ENCODE measurements at regions not wholly inside any gene's neighbourhood (a gene's known extent, or its start where the extent isn't known, plus 50 kb on each side); places are given as distances from the start of the nearest gene placed in this dataset.

DNA sequence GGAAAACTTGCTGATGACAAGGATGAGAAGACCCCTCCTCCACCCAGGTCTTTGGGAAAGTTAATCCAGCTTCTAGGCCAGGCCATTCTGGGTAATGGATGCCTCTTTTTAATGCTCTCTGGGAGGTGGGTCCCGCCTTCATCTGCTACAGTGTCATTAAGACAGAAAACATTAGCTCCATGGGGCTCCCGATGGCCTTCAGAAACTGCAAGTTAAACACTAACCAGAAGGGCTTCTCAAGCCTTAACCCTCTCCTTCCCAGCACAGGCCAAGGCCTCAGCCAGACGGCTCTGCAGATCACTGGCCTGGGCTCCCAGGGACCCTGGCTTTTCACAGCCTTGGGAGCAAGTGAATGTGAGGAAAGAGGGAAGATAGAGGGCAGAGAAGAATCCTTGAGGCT, 364.9 kb downstream of the MATN1 start:
- TF ChIP-seq, protein P1, sequence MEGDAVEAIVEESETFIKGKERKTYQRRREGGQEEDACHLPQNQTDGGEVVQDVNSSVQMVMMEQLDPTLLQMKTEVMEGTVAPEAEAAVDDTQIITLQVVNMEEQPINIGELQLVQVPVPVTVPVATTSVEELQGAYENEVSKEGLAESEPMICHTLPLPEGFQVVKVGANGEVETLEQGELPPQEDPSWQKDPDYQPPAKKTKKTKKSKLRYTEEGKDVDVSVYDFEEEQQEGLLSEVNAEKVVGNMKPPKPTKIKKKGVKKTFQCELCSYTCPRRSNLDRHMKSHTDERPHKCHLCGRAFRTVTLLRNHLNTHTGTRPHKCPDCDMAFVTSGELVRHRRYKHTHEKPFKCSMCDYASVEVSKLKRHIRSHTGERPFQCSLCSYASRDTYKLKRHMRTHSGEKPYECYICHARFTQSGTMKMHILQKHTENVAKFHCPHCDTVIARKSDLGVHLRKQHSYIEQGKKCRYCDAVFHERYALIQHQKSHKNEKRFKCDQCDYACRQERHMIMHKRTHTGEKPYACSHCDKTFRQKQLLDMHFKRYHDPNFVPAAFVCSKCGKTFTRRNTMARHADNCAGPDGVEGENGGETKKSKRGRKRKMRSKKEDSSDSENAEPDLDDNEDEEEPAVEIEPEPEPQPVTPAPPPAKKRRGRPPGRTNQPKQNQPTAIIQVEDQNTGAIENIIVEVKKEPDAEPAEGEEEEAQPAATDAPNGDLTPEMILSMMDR (IDR thresholded peaks at IDR 0.05): no peak
- TF ChIP-seq POLR2A (IDR thresholded peaks at IDR 0.05) (no peak), EP300 (IDR thresholded peaks at IDR 0.05) (no peak)
- 19 to 36% methylated on average over 3 of the region's 3 CpGs for WGBS, 2 donors
- Histone ChIP-seq H3K36me3 (no peaks in the 10 kb centered on the region), H3K4me1 (no peaks in the 10 kb centered on the region), H3K27ac (no peak overlapping the region), H3K4me3 (no peak overlapping the region), H3K27me3 (peaks cover 0 to 4% of the 10 kb centered on the region in 2 donors), H3K9me3 (no peaks in the 10 kb centered on the region)
- DNase-seq (ENCODE audit: low spot score in 2 of 2): no peak

DNA sequence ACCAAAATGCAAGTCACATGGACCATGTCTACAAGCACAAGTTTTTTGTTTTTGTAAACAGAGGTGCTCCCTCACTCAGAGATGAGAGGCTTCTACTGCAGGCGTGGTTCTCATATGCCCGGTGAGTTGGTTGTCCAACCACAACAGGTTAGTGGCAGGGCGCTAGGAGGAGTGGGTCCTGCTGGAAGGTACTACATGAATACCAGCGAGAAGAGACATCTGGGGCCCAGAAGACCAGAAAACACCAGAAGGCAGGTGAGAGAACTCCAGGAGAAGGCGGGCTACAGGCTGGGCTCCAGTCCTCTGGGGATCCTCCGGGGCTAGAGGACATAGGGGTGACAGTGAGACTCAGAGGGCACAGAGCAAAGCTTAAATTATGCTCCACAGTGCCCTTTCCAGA, 366.5 kb downstream of the MATN1 start:
- H3K27me3 ChIP-seq: peaks cover 0 to 4% of the 10 kb centered on the region in 2 donors
- TF ChIP-seq POLR2A (IDR thresholded peaks at IDR 0.05): no peak
- TF ChIP-seq EP300 (IDR thresholded peaks at IDR 0.05): no peak
- TF ChIP-seq, protein P1 (IDR thresholded peaks at IDR 0.05): no peak
- DNase-seq (ENCODE audit: low spot score in 2 of 2): no peak
- H3K4me3 ChIP-seq: no peak overlapping the region
- H3K36me3 ChIP-seq: no peaks in the 10 kb centered on the region
- no peaks in the 10 kb centered on the region for H3K9me3 ChIP-seq
- 87 to 90% methylated on average over 6 of the region's 6 CpGs for WGBS, 2 donors
- H3K4me1 ChIP-seq: no peaks in the 10 kb centered on the region
- H3K27ac ChIP-seq: no peak overlapping the region

DNA sequence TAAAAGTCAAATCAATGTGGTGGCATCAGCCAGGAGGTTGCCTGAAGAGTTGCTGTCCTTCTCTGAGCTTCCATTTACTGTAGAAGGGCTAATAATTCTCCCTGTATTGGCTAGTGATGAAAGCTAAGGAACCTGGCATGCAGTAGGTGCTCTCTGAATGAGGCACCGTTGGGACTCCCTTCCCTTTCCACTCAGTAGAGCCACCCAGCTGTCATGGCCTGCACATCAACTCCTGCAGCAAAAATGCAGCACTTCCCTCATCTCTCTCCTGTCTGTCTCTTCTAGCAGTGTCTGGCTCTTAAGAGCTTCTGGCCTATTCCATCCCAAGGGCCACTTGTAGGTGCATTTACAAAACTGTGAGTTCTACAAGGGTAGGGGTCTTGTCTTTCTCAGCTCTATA, 369.0 kb downstream of the MATN1 start:
- Histone ChIP-seq H3K36me3 (no peaks in the 10 kb centered on the region), H3K27ac (no peak overlapping the region), H3K9me3 (peaks cover 0 to 2% (median 0%) of the 10 kb centered on the region in 4 donors), H3K27me3 (no peaks in the 10 kb centered on the region), H3K4me3 (no peak overlapping the region), H3K4me1 (no peaks in the 10 kb centered on the region)
- WGBS, 2 donors: 0% methylated on average over 1 of the region's 1 CpG
- TF ChIP-seq, protein P1 (IDR thresholded peaks at IDR 0.05): no peak
- no peak for TF ChIP-seq POLR2A (IDR thresholded peaks at IDR 0.05)
- TF ChIP-seq EP300 (IDR thresholded peaks at IDR 0.05): no peak
- no peak for DNase-seq (ENCODE audit: low spot score in 2 of 2)

DNA sequence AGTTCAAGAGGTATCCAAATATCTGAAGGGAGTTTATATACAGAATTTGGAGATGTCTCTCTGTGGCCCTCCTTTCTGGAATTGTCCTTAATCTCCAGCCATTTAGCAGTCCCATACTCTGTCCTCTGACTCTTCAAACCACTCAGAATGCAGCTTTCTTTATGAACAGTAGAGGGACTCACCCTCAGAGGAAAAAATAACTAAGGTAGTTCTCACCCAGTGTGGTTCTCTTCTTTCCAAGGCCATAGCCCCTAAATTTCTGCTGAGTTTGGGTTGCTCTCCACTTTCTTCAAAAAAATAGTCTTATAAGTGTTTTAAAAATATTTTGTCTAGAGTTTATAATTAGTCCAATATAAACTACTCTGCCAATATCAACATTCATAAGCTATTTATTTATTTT, 369.7 kb downstream of the MATN1 start:
- H3K4me1 ChIP-seq: no peaks in the 10 kb centered on the region
- no peak overlapping the region for H3K27ac ChIP-seq
- peaks cover 0 to 8% (median 0%) of the 10 kb centered on the region in 4 donors for H3K9me3 ChIP-seq
- H3K36me3 ChIP-seq: no peaks in the 10 kb centered on the region
- no peaks in the 10 kb centered on the region for H3K27me3 ChIP-seq
- no peak for TF ChIP-seq POLR2A (IDR thresholded peaks at IDR 0.05)
- TF ChIP-seq EP300 (IDR thresholded peaks at IDR 0.05): no peak
- TF ChIP-seq, protein P1 (IDR thresholded peaks at IDR 0.05): no peak
- DNase-seq (ENCODE audit: low spot score in 2 of 2): no peak
- no peak overlapping the region for H3K4me3 ChIP-seq

DNA sequence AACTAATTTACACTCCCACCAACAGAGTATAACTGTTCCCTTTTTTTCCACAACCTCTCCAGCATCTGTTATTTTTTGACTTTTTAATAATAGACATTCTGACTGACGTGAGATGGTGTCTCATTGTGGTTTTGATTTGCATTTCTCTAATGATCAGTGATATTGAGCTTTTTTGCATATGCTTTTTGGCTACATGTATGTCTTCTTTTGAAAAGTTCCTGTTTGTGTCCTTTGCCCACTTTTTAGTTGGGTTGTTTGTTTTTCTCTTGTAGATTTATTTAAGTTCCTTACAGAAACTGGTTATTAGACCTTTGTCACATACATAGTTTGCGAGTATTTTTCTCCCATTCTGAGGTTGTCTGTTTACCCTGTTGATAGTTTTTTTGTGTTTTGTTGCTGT, 375.2 kb downstream of the MATN1 start:
- TF ChIP-seq, protein P1 (IDR thresholded peaks at IDR 0.05): no peak
- TF ChIP-seq POLR2A (IDR thresholded peaks at IDR 0.05) (no peak), EP300 (IDR thresholded peaks at IDR 0.05) (no peak)
- WGBS, 2 donors: 88 to 89% methylated on average over 2 of the region's 2 CpGs
- no peak for DNase-seq (ENCODE audit: low spot score in 2 of 2)
- Histone ChIP-seq H3K36me3 (no peaks in the 10 kb centered on the region), H3K4me3 (no peak overlapping the region), H3K4me1 (no peaks in the 10 kb centered on the region), H3K27me3 (peaks cover 0 to 13% of the 10 kb centered on the region in 2 donors), H3K27ac (no peak overlapping the region), H3K9me3 (peaks cover 0 to 29% (median 0%) of the 10 kb centered on the region in 4 donors)
